ENCODE measurements at regions not wholly inside any gene's neighbourhood (a gene's known extent, or its start where the extent isn't known, plus 50 kb on each side); places are given as distances from the start of the nearest gene placed in this dataset.

GRCh38 chr12:45565590-45565989 is 163.9 kb upstream of the ARID2 start:
- Histone ChIP-seq H3K36me3 (ENCODE audit: control insufficient read depth in 2 of 2, insufficient read depth in 2 of 2, low read length in 1 of 2) (no peaks in the 10 kb centered on the region), H3K27me3 (ENCODE audit: control insufficient read depth in 1 of 2, insufficient read depth in 2 of 2, low read length in 2 of 2) (no peaks in the 10 kb centered on the region), H3K4me3 (ENCODE audit: low read depth in 1 of 2, low read length in 2 of 2) (no peak overlapping the region), H3K9me3 (ENCODE audit: control insufficient read depth in 2 of 2, insufficient read depth in 1 of 2, low read depth in 1 of 2, low read length in 1 of 2) (no peaks in the 10 kb centered on the region), H3K4me1 (ENCODE audit: control insufficient read depth in 2 of 2, insufficient read depth in 2 of 2, low read length in 1 of 2) (peaks cover 0 to 4% of the 10 kb centered on the region in 2 donors), H3K27ac (ENCODE audit: low read depth in 2 of 2, low read length in 1 of 2) (no peak overlapping the region)

GRCh38 chr12:45566257-45566656 is 163.2 kb upstream of the ARID2 start:
- H3K4me3 ChIP-seq (ENCODE audit: low read depth in 1 of 2, low read length in 2 of 2), result no peak overlapping the region
- 78 to 79% methylated on average over 2 of the region's 2 CpGs for WGBS, 2 donors
- H3K36me3 ChIP-seq (ENCODE audit: control insufficient read depth in 2 of 2, insufficient read depth in 2 of 2, low read length in 1 of 2), result no peaks in the 10 kb centered on the region
- H3K4me1 ChIP-seq (ENCODE audit: control insufficient read depth in 2 of 2, insufficient read depth in 2 of 2, low read length in 1 of 2), result peaks cover 0 to 4% of the 10 kb centered on the region in 2 donors
- H3K9me3 ChIP-seq (ENCODE audit: control insufficient read depth in 2 of 2, insufficient read depth in 1 of 2, low read depth in 1 of 2, low read length in 1 of 2), result no peaks in the 10 kb centered on the region
- H3K27ac ChIP-seq (ENCODE audit: low read depth in 2 of 2, low read length in 1 of 2), result peak overlapping the region in 1 of 2 donors; percentile 1
- no peaks in the 10 kb centered on the region for H3K27me3 ChIP-seq (ENCODE audit: control insufficient read depth in 1 of 2, insufficient read depth in 2 of 2, low read length in 2 of 2)

- H3K9me3 ChIP-seq (ENCODE audit: control insufficient read depth in 2 of 2, insufficient read depth in 1 of 2, low read depth in 1 of 2, low read length in 1 of 2), result no peaks in the 10 kb centered on the region
- H3K27me3 ChIP-seq (ENCODE audit: control insufficient read depth in 1 of 2, insufficient read depth in 2 of 2, low read length in 2 of 2), result no peaks in the 10 kb centered on the region
- no peaks in the 10 kb centered on the region for H3K36me3 ChIP-seq (ENCODE audit: control insufficient read depth in 2 of 2, insufficient read depth in 2 of 2, low read length in 1 of 2)
- WGBS, 2 donors, result 63 to 65% methylated on average over 4 of the region's 4 CpGs
- H3K4me3 ChIP-seq (ENCODE audit: low read depth in 1 of 2, low read length in 2 of 2), result no peak overlapping the region
- peaks cover 0 to 4% of the 10 kb centered on the region in 2 donors for H3K4me1 ChIP-seq (ENCODE audit: control insufficient read depth in 2 of 2, insufficient read depth in 2 of 2, low read length in 1 of 2)
- no peak overlapping the region for H3K27ac ChIP-seq (ENCODE audit: low read depth in 2 of 2, low read length in 1 of 2)
Observed at GRCh38 chr12:45568808-45569207, 160.7 kb upstream of the ARID2 start.

- Histone ChIP-seq H3K36me3 (ENCODE audit: control insufficient read depth in 2 of 2, insufficient read depth in 2 of 2, low read length in 1 of 2) (no peaks in the 10 kb centered on the region), H3K4me3 (ENCODE audit: low read depth in 1 of 2, low read length in 2 of 2) (no peak overlapping the region), H3K4me1 (ENCODE audit: control insufficient read depth in 2 of 2, insufficient read depth in 2 of 2, low read length in 1 of 2) (peaks cover 0 to 4% of the 10 kb centered on the region in 2 donors), H3K27me3 (ENCODE audit: control insufficient read depth in 1 of 2, insufficient read depth in 2 of 2, low read length in 2 of 2) (no peaks in the 10 kb centered on the region), H3K9me3 (ENCODE audit: control insufficient read depth in 2 of 2, insufficient read depth in 1 of 2, low read depth in 1 of 2, low read length in 1 of 2) (no peaks in the 10 kb centered on the region), H3K27ac (ENCODE audit: low read depth in 2 of 2, low read length in 1 of 2) (peak overlapping the region; percentile 22 to 40)
- 98 to 100% methylated on average over 1 of the region's 1 CpG for WGBS, 2 donors
Observed at GRCh38 chr12:45570501-45570900, 159.0 kb upstream of the ARID2 start.

GRCh38 chr12:45572114-45572513 is 157.4 kb upstream of the ARID2 start:
- 41 to 54% methylated on average over 1 of the region's 1 CpG for WGBS, 2 donors
- H3K27ac ChIP-seq (ENCODE audit: low read depth in 2 of 2, low read length in 1 of 2), result peak overlapping the region in 1 of 2 donors; percentile 18

GRCh38 chr12:45575417-45575816 is 154.1 kb upstream of the ARID2 start:
- Histone ChIP-seq H3K4me3 (ENCODE audit: low read depth in 1 of 2, low read length in 2 of 2) (no peak overlapping the region), H3K36me3 (ENCODE audit: control insufficient read depth in 2 of 2, insufficient read depth in 2 of 2, low read length in 1 of 2) (no peaks in the 10 kb centered on the region), H3K27me3 (ENCODE audit: control insufficient read depth in 1 of 2, insufficient read depth in 2 of 2, low read length in 2 of 2) (no peaks in the 10 kb centered on the region), H3K27ac (ENCODE audit: low read depth in 2 of 2, low read length in 1 of 2) (no peak overlapping the region), H3K9me3 (ENCODE audit: control insufficient read depth in 2 of 2, insufficient read depth in 1 of 2, low read depth in 1 of 2, low read length in 1 of 2) (no peaks in the 10 kb centered on the region), H3K4me1 (ENCODE audit: control insufficient read depth in 2 of 2, insufficient read depth in 2 of 2, low read length in 1 of 2) (peaks cover 0 to 1% of the 10 kb centered on the region in 2 donors)

More at GRCh38 chr12:45572114-45572513, 157.4 kb upstream of the ARID2 start:
- Histone ChIP-seq H3K4me1 (ENCODE audit: control insufficient read depth in 2 of 2, insufficient read depth in 2 of 2, low read length in 1 of 2) (peaks cover 0 to 4% of the 10 kb centered on the region in 2 donors), H3K9me3 (ENCODE audit: control insufficient read depth in 2 of 2, insufficient read depth in 1 of 2, low read depth in 1 of 2, low read length in 1 of 2) (no peaks in the 10 kb centered on the region), H3K36me3 (ENCODE audit: control insufficient read depth in 2 of 2, insufficient read depth in 2 of 2, low read length in 1 of 2) (no peaks in the 10 kb centered on the region), H3K4me3 (ENCODE audit: low read depth in 1 of 2, low read length in 2 of 2) (no peak overlapping the region), H3K27me3 (ENCODE audit: control insufficient read depth in 1 of 2, insufficient read depth in 2 of 2, low read length in 2 of 2) (no peaks in the 10 kb centered on the region)

GRCh38 chr12:45575823-45576475 is 153.6 kb upstream of the ARID2 start:
- WGBS, 2 donors, result 69% methylated on average over 7 of the region's 7 CpGs
- H3K36me3 ChIP-seq (ENCODE audit: control insufficient read depth in 2 of 2, insufficient read depth in 2 of 2, low read length in 1 of 2), result no peaks in the 10 kb centered on the region
- no peak overlapping the region for H3K27ac ChIP-seq (ENCODE audit: low read depth in 2 of 2, low read length in 1 of 2)
- H3K27me3 ChIP-seq (ENCODE audit: control insufficient read depth in 1 of 2, insufficient read depth in 2 of 2, low read length in 2 of 2), result no peaks in the 10 kb centered on the region
- no peaks in the 10 kb centered on the region for H3K9me3 ChIP-seq (ENCODE audit: control insufficient read depth in 2 of 2, insufficient read depth in 1 of 2, low read depth in 1 of 2, low read length in 1 of 2)
- no peaks in the 10 kb centered on the region for H3K4me1 ChIP-seq (ENCODE audit: control insufficient read depth in 2 of 2, insufficient read depth in 2 of 2, low read length in 1 of 2)
- H3K4me3 ChIP-seq (ENCODE audit: low read depth in 1 of 2, low read length in 2 of 2), result no peak overlapping the region

GRCh38 chr12:45577844-45578399 is 151.6 kb upstream of the ARID2 start:
- Histone ChIP-seq H3K4me3 (ENCODE audit: low read depth in 1 of 2, low read length in 2 of 2) (no peak overlapping the region), H3K9me3 (ENCODE audit: control insufficient read depth in 2 of 2, insufficient read depth in 1 of 2, low read depth in 1 of 2, low read length in 1 of 2) (no peaks in the 10 kb centered on the region), H3K36me3 (ENCODE audit: control insufficient read depth in 2 of 2, insufficient read depth in 2 of 2, low read length in 1 of 2) (no peaks in the 10 kb centered on the region), H3K4me1 (ENCODE audit: control insufficient read depth in 2 of 2, insufficient read depth in 2 of 2, low read length in 1 of 2) (no peaks in the 10 kb centered on the region), H3K27ac (ENCODE audit: low read depth in 2 of 2, low read length in 1 of 2) (no peak overlapping the region), H3K27me3 (ENCODE audit: control insufficient read depth in 1 of 2, insufficient read depth in 2 of 2, low read length in 2 of 2) (no peaks in the 10 kb centered on the region)
- WGBS, 2 donors, result 80 to 86% methylated on average over 3 of the region's 3 CpGs

- Histone ChIP-seq H3K4me1 (ENCODE audit: control insufficient read depth in 2 of 2, insufficient read depth in 2 of 2, low read length in 1 of 2) (no peaks in the 10 kb centered on the region), H3K27ac (ENCODE audit: low read depth in 2 of 2, low read length in 1 of 2) (no peak overlapping the region), H3K36me3 (ENCODE audit: control insufficient read depth in 2 of 2, insufficient read depth in 2 of 2, low read length in 1 of 2) (no peaks in the 10 kb centered on the region), H3K27me3 (ENCODE audit: control insufficient read depth in 1 of 2, insufficient read depth in 2 of 2, low read length in 2 of 2) (no peaks in the 10 kb centered on the region), H3K4me3 (ENCODE audit: low read depth in 1 of 2, low read length in 2 of 2) (no peak overlapping the region), H3K9me3 (ENCODE audit: control insufficient read depth in 2 of 2, insufficient read depth in 1 of 2, low read depth in 1 of 2, low read length in 1 of 2) (no peaks in the 10 kb centered on the region)
- 75 to 76% methylated on average over 2 of the region's 2 CpGs for WGBS, 2 donors
Observed at GRCh38 chr12:45580356-45580969, 149.0 kb upstream of the ARID2 start.

GRCh38 chr12:45581112-45581511 is 148.4 kb upstream of the ARID2 start:
- H3K9me3 ChIP-seq (ENCODE audit: control insufficient read depth in 2 of 2, insufficient read depth in 1 of 2, low read depth in 1 of 2, low read length in 1 of 2), result no peaks in the 10 kb centered on the region
- no peaks in the 10 kb centered on the region for H3K4me1 ChIP-seq (ENCODE audit: control insufficient read depth in 2 of 2, insufficient read depth in 2 of 2, low read length in 1 of 2)
- H3K4me3 ChIP-seq (ENCODE audit: low read depth in 1 of 2, low read length in 2 of 2), result no peak overlapping the region
- no peak overlapping the region for H3K27ac ChIP-seq (ENCODE audit: low read depth in 2 of 2, low read length in 1 of 2)
- no peaks in the 10 kb centered on the region for H3K27me3 ChIP-seq (ENCODE audit: control insufficient read depth in 1 of 2, insufficient read depth in 2 of 2, low read length in 2 of 2)
- H3K36me3 ChIP-seq (ENCODE audit: control insufficient read depth in 2 of 2, insufficient read depth in 2 of 2, low read length in 1 of 2), result no peaks in the 10 kb centered on the region
- 81 to 89% methylated on average over 1 of the region's 1 CpG for WGBS, 2 donors
